ENCODE measurements at regions not wholly inside any gene's neighbourhood (a gene's known extent, or its start where the extent isn't known, plus 50 kb on each side); places are given as distances from the start of the nearest gene placed in this dataset.

- no peaks in the 10 kb centered on the region for H3K9me2 ChIP-seq (ENCODE audit: insufficient read depth)
- no peak for DNase-seq
- CTCF ChIA-PET: no interaction called here
- H3F3A ChIP-seq (ENCODE audit: insufficient read depth, low read depth): no peaks in the 10 kb centered on the region
- POLR2A ChIA-PET (ENCODE audit: unreplicated experiment): no interaction called here
- peaks cover 4% of the 10 kb centered on the region; the same call in 1 of the 2 replicates for H3K27me3 ChIP-seq (ENCODE audit: insufficient read depth, low read depth)
- H2AFZ ChIP-seq: no peak overlapping the region
- BruUV-seq (replicated peaks): no TSS peak
- no peak overlapping the region for H3K27ac ChIP-seq
- H3K36me3 ChIP-seq (ENCODE audit: low read depth): no peaks in the 10 kb centered on the region
- no peaks in the 10 kb centered on the region for H3K79me2 ChIP-seq (ENCODE audit: low read depth)
- no peak overlapping the region for H3K4me2 ChIP-seq
- no peak overlapping the region for H3K4me3 ChIP-seq
- H3K9me3 ChIP-seq (ENCODE audit: insufficient read depth, low read depth): no peaks in the 10 kb centered on the region
- TF ChIP-seq EZH2 (IDR thresholded peaks at IDR 0.05; ENCODE audit: low read depth) (no peak), CTCF (conservative IDR thresholded peaks at IDR 0.05) (no peak)
- peaks cover 4% of the 10 kb centered on the region; the same call in 1 of the 2 replicates for H3K4me1 ChIP-seq (replicated peaks; ENCODE audit: insufficient read depth)
- intact Hi-C loops (cut with micrococcal nuclease; ENCODE audit: unreplicated experiment): no loop called here
- no peaks in the 10 kb centered on the region for H4K20me1 ChIP-seq (ENCODE audit: insufficient read depth)
Measured at GRCh38 chr2:71891719-71892422, 255.8 kb downstream of the CYP26B1 start.

DNA sequence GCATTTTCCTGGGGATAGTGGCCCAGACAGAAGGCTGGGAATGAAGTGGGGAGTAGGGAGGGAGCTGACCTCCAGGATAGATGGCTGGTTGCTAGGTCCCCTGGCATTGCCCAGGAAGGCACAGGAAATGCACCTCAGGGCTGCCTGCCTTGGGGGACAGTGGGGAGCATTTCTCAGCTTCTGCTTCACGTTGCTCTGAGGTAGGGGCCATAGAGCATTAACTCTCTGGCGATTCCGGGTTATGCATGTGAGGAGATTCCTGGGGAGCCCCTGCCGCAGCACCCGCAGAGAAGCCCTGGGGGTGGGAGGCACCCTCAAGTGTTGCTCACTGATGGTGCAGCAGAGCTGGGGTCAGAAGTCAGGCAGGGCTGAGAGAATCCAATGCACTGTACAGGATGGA is 256.5 kb downstream of the CYP26B1 start:
- no peak for DNase-seq
- Histone ChIP-seq H3K27ac (no peak overlapping the region), H3K79me2 (ENCODE audit: low read depth) (no peaks in the 10 kb centered on the region), H3K4me3 (no peak overlapping the region), H3K4me1 (replicated peaks; ENCODE audit: insufficient read depth) (peaks cover 4% of the 10 kb centered on the region; the same call in 1 of the 2 replicates), H3K9me2 (ENCODE audit: insufficient read depth) (no peaks in the 10 kb centered on the region), H3F3A (ENCODE audit: insufficient read depth, low read depth) (no peaks in the 10 kb centered on the region), H3K36me3 (ENCODE audit: low read depth) (no peaks in the 10 kb centered on the region), H3K4me2 (no peak overlapping the region), H4K20me1 (ENCODE audit: insufficient read depth) (no peaks in the 10 kb centered on the region), H2AFZ (no peak overlapping the region), H3K9me3 (ENCODE audit: insufficient read depth, low read depth) (peaks cover 2% of the 10 kb centered on the region; the same call in 1 of the 2 replicates), H3K27me3 (ENCODE audit: insufficient read depth, low read depth) (peaks cover 4% of the 10 kb centered on the region; the same call in 1 of the 2 replicates)
- TF ChIP-seq EZH2 (IDR thresholded peaks at IDR 0.05; ENCODE audit: low read depth): no peak
- TF ChIP-seq CTCF (conservative IDR thresholded peaks at IDR 0.05): no peak
- no TSS peak for BruUV-seq (replicated peaks)
- ChIA-PET CTCF (no interaction called here), POLR2A (ENCODE audit: unreplicated experiment) (no interaction called here)
- intact Hi-C loops (cut with micrococcal nuclease; ENCODE audit: unreplicated experiment): no loop called here

- CTCF ChIA-PET: no interaction called here
- Histone ChIP-seq H3K4me2 (no peak overlapping the region), H3K36me3 (ENCODE audit: low read depth) (no peaks in the 10 kb centered on the region), H3K4me3 (no peak overlapping the region), H3K4me1 (replicated peaks; ENCODE audit: insufficient read depth) (peaks cover under 1% of the 10 kb centered on the region; the same call in 1 of the 2 replicates), H3K27ac (no peak overlapping the region), H3F3A (ENCODE audit: insufficient read depth, low read depth) (no peaks in the 10 kb centered on the region), H3K9me2 (ENCODE audit: insufficient read depth) (no peaks in the 10 kb centered on the region), H3K9me3 (ENCODE audit: insufficient read depth, low read depth) (peaks cover 10% of the 10 kb centered on the region; the same call in 1 of the 2 replicates), H3K79me2 (ENCODE audit: low read depth) (no peaks in the 10 kb centered on the region), H3K27me3 (ENCODE audit: insufficient read depth, low read depth) (peaks cover 4% of the 10 kb centered on the region; the same call in 1 of the 2 replicates), H2AFZ (no peak overlapping the region), H4K20me1 (ENCODE audit: insufficient read depth) (no peaks in the 10 kb centered on the region)
- no TSS peak for BruUV-seq (replicated peaks)
- POLR2A ChIA-PET (ENCODE audit: unreplicated experiment): no interaction called here
- intact Hi-C loops (cut with micrococcal nuclease; ENCODE audit: unreplicated experiment): no loop called here
- DNase-seq: no peak
- TF ChIP-seq EZH2 (IDR thresholded peaks at IDR 0.05; ENCODE audit: low read depth) (no peak), CTCF (conservative IDR thresholded peaks at IDR 0.05) (no peak)
Measured at GRCh38 chr2:71889759-71890684, 257.6 kb downstream of the CYP26B1 start.

Measured in PC-9 (cell line).